CD4-positive, alpha-beta T cell (primary cell): ENCODE measurements at regions not wholly inside any gene's neighbourhood (a gene's known extent, or its start where the extent isn't known, plus 50 kb on each side); places are given as distances from the start of the nearest gene placed in this dataset.

Experiments
- ATAC-seq: fragments of 200-7000 bp; cut with Tn5 transposase; one replicate; pipeline ENCODE4 v1.10.0; 2022; ENCODE audit warnings: mild to moderate bottlenecking; ENCODE audit not compliant: poor library complexity
- CTCF ChIA-PET: fragments of 350-600 bp; sonication (Branson Sonifier 250); formaldehyde crosslinking; loops from one replicate; lab custom pipeline; 2021; ENCODE audit warnings: antibody characterized with exemption, inconsistent platforms; lab: Charles Lee
- POLR2A ChIA-PET: fragments of 350-600 bp; sonication (Branson Sonifier 250); formaldehyde crosslinking; loops from one replicate; lab custom pipeline; 2021; ENCODE audit warnings: antibody characterized with exemption, inconsistent platforms; lab: Charles Lee
- DNase-seq, 14 experiments: peaks; one replicate each; pipeline ENCODE4 v3.0.0-alpha.2; 2013 to 2020; ENCODE audit warnings: mixed read lengths in 2 of 14
- H3K27ac ChIP-seq, 2 donors: one replicate each; pipeline versions ENCODE4 v1.5.1 to v1.7.0; 2013; ENCODE audit warnings: low read length in 2 of 2, low read depth in 1 of 2, mild to moderate bottlenecking in 1 of 2
- H3K27me3 ChIP-seq, 2 experiments: 1 replicate in 1 of 2; 2 replicates in 1 of 2; pipeline versions ENCODE4 v1.6.1 to v1.7.0; 2013; ENCODE audit warnings: low read length in 2 of 2, control low read depth in 1 of 2, mild to moderate bottlenecking in 1 of 2, moderate library complexity in 1 of 2; ENCODE audit not compliant: insufficient read depth in 2 of 2, control insufficient read depth in 1 of 2
- H3K36me3 ChIP-seq: one replicate; pipeline ENCODE4 v1.6.1; 2013; ENCODE audit warnings: low read length, control low read depth; ENCODE audit not compliant: insufficient read depth
- H3K4me1 ChIP-seq: one replicate; pipeline ENCODE4 v1.6.1; 2013; ENCODE audit warnings: low read length, control low read depth; ENCODE audit not compliant: insufficient read depth
- H3K4me3 ChIP-seq: one replicate; pipeline ENCODE4 v1.5.1; 2013; ENCODE audit warnings: mild to moderate bottlenecking, low read length, moderate library complexity
- H3K9me3 ChIP-seq, 2 experiments: 1 replicate in 1 of 2; 2 replicates in 1 of 2; pipeline versions ENCODE4 v1.6.1 to v1.7.0; 2013; ENCODE audit warnings: low read length in 2 of 2, mild to moderate bottlenecking in 2 of 2, control low read depth in 1 of 2, moderate library complexity in 1 of 2; ENCODE audit not compliant: control insufficient read depth in 1 of 2, insufficient read depth in 1 of 2
- H3K27ac Mint-ChIP-seq: one replicate; pipeline ENCODE4 v1.8.0; 2020; ENCODE audit warnings: mixed read lengths
- H3K27me3 Mint-ChIP-seq: one replicate; pipeline ENCODE4 v1.8.0; 2021; ENCODE audit warnings: mixed read lengths
- H3K36me3 Mint-ChIP-seq: one replicate; pipeline ENCODE4 v1.8.0; 2021; ENCODE audit warnings: low read depth, mixed read lengths
- H3K4me1 Mint-ChIP-seq: one replicate; pipeline ENCODE4 v1.8.0; 2021; ENCODE audit warnings: low read depth, mixed read lengths
- H3K4me3 Mint-ChIP-seq: one replicate; pipeline ENCODE4 v1.8.0; 2020; ENCODE audit warnings: mild to moderate bottlenecking, mixed read lengths
- H3K9me3 Mint-ChIP-seq: one replicate; pipeline ENCODE4 v1.8.0; 2020; ENCODE audit warnings: mixed read lengths
- intact Hi-C, 2 experiments: fragments of 100-400 bp; cut with DNase I in 1 of 2; cut with micrococcal nuclease in 1 of 2; formaldehyde crosslinking; loops; one replicate each; pipeline versions ENCODE4 v1.15.1 to v1.9.0; 2023 to 2025; cut with DNase I, micrococcal nuclease
- TF ChIP-seq, protein P1 (sequence below): fragments of 200-600 bp; IDR thresholded peaks from one replicate; pipeline ENCODE4 v1.8.0; 2022; ENCODE audit warnings: antibody characterized with exemption, mild to moderate bottlenecking

DNA sequence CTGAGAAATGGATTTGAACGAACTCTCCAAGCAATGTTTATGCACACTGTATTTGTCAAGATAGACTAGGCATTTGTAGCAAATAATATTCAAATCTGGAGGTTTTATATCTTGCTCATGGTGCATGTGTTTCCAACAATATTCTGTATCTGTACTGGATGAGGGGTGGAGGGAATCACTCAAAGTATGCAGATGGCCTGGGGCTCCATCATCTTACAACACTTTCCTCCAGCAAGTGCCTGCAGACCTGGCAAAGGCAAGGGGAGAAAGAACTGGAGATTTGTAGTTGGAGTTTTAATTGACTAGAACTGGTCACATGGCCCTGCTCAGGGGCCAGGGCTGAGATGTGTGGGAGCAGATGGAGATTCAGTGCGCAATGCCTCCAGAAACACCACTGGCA lies 309.0 kb downstream of the PLK2 start:
- Histone ChIP-seq H3K27ac (no peak overlapping the region), H3K4me1 (no peaks in the 10 kb centered on the region), H3K4me3 (no peak overlapping the region), H3K9me3 (no peaks in the 10 kb centered on the region), H3K36me3 (no peaks in the 10 kb centered on the region), H3K27me3 (no peaks in the 10 kb centered on the region)
- no peak overlapping the region for H3K27ac Mint-ChIP-seq
- CTCF ChIA-PET, result no interaction called here
- no peak overlapping the region for H3K4me3 Mint-ChIP-seq
- TF ChIP-seq, protein P1, sequence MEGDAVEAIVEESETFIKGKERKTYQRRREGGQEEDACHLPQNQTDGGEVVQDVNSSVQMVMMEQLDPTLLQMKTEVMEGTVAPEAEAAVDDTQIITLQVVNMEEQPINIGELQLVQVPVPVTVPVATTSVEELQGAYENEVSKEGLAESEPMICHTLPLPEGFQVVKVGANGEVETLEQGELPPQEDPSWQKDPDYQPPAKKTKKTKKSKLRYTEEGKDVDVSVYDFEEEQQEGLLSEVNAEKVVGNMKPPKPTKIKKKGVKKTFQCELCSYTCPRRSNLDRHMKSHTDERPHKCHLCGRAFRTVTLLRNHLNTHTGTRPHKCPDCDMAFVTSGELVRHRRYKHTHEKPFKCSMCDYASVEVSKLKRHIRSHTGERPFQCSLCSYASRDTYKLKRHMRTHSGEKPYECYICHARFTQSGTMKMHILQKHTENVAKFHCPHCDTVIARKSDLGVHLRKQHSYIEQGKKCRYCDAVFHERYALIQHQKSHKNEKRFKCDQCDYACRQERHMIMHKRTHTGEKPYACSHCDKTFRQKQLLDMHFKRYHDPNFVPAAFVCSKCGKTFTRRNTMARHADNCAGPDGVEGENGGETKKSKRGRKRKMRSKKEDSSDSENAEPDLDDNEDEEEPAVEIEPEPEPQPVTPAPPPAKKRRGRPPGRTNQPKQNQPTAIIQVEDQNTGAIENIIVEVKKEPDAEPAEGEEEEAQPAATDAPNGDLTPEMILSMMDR, result no peak
- DNase-seq (no peak), ATAC-seq (no peak)
- no peaks in the 10 kb centered on the region for H3K36me3 Mint-ChIP-seq
- H3K27me3 Mint-ChIP-seq, result peaks cover 8% of the 10 kb centered on the region
- H3K9me3 Mint-ChIP-seq, result no peaks in the 10 kb centered on the region
- no peaks in the 10 kb centered on the region for H3K4me1 Mint-ChIP-seq
- intact Hi-C loops, result no loop called here
- POLR2A ChIA-PET, result no interaction called here

DNA sequence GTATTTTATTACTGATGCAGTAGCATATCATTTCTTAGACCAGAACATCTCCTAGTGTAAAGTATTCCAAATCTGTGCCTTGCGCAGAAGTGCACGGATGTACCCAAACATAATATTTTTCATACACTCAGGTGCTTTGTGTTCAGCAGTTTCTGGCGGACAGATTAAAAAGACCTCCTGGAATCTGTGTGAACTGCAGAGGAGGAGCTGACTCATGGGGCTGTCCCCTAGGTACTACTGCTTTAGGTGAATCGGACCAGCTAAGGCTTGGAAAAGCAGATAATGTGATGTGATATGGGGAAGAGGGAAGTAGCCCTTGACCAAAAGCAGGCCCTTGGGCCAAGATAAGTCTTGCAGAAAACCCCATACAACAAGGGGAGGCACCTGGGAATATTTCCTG lies 310.1 kb downstream of the PLK2 start:
- no peak overlapping the region for H3K4me3 Mint-ChIP-seq
- intact Hi-C loops, result no loop called here
- no peaks in the 10 kb centered on the region for H3K9me3 Mint-ChIP-seq
- Histone ChIP-seq H3K4me3 (no peak overlapping the region), H3K9me3 (no peaks in the 10 kb centered on the region), H3K36me3 (no peaks in the 10 kb centered on the region), H3K27me3 (no peaks in the 10 kb centered on the region), H3K27ac (no peak overlapping the region), H3K4me1 (no peaks in the 10 kb centered on the region)
- TF ChIP-seq, protein P1, result no peak
- no peak overlapping the region for H3K27ac Mint-ChIP-seq
- no peaks in the 10 kb centered on the region for H3K36me3 Mint-ChIP-seq
- ChIA-PET POLR2A (no interaction called here), CTCF (no interaction called here)
- peaks cover 8% of the 10 kb centered on the region for H3K27me3 Mint-ChIP-seq
- ATAC-seq (no peak), DNase-seq (no peak)
- H3K4me1 Mint-ChIP-seq, result no peaks in the 10 kb centered on the region

DNA sequence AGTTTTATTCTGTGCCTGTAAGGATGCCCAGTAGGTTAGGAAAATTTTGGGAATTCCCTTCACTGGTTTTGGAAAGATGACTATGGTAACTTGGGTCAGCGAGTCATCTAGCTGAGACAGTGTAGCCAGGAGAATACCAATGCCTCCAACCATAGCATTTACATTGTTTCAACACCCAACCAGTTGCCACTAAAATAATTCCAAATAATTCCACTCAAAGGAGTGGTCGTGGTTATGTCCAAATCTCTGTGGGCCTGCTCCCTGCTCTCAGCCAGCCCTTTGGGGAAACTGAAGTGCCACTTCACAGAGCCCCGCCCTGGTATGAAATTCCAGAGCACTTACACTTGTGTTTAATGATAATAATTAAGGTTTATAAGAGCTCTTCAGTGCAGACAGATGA lies 310.5 kb downstream of the PLK2 start:
- no peak for DNase-seq
- Mint-ChIP-seq H3K4me1 (no peaks in the 10 kb centered on the region), H3K4me3 (no peak overlapping the region)

More for the DNA sequence above, 310.5 kb downstream of the PLK2 start:
- H3K27ac ChIP-seq, result no peak overlapping the region
- POLR2A ChIA-PET, result no interaction called here
- no peaks in the 10 kb centered on the region for H3K36me3 Mint-ChIP-seq
- H3K36me3 ChIP-seq, result no peaks in the 10 kb centered on the region
- intact Hi-C loops, result no loop called here
- no peak for ATAC-seq
- H3K4me3 ChIP-seq, result no peak overlapping the region
- H3K27ac Mint-ChIP-seq, result no peak overlapping the region
- H3K27me3 Mint-ChIP-seq, result peaks cover 8% of the 10 kb centered on the region
- TF ChIP-seq, protein P1, result no peak
- no peaks in the 10 kb centered on the region for H3K27me3 ChIP-seq
- no peaks in the 10 kb centered on the region for H3K9me3 ChIP-seq
- H3K9me3 Mint-ChIP-seq, result no peaks in the 10 kb centered on the region
- CTCF ChIA-PET, result no interaction called here
- H3K4me1 ChIP-seq, result no peaks in the 10 kb centered on the region
